Endodermal cell (in vitro differentiated cells): ENCODE measurements at regions not wholly inside any gene's neighbourhood (a gene's known extent, or its start where the extent isn't known, plus 50 kb on each side); places are given as distances from the start of the nearest gene placed in this dataset.

ENCODE experiments used
- DNase-seq: peaks from one replicate; pipeline ENCODE4 v3.0.0-alpha.2; 2017
- H3K27ac ChIP-seq: 2 replicates; pipeline ENCODE4 v1.5.1; 2013; ENCODE audit warnings: mild to moderate bottlenecking, low read depth, low read length, moderate library complexity
- H3K27me3 ChIP-seq: 2 replicates; pipeline ENCODE4 v1.6.1; 2013; ENCODE audit warnings: mild to moderate bottlenecking, low read length, moderate library complexity; ENCODE audit not compliant: insufficient read depth, control insufficient read depth, poor library complexity, severe bottlenecking
- H3K36me3 ChIP-seq: 2 replicates; pipeline ENCODE4 v1.7.0; 2013; ENCODE audit warnings: mild to moderate bottlenecking, low read length, moderate library complexity; ENCODE audit not compliant: control insufficient read depth, insufficient read depth
- H3K4me1 ChIP-seq: one replicate; pipeline ENCODE4 v1.7.0; 2013; ENCODE audit warnings: low read length; ENCODE audit not compliant: control insufficient read depth, insufficient read depth
- H3K4me3 ChIP-seq: 2 replicates; pipeline ENCODE4 v1.5.1; 2013; ENCODE audit warnings: mild to moderate bottlenecking, low read length, moderate library complexity
- H3K9ac ChIP-seq: 2 replicates; pipeline ENCODE4 v1.6.1; 2013; ENCODE audit warnings: mild to moderate bottlenecking, low read length, moderate library complexity; ENCODE audit not compliant: poor library complexity, severe bottlenecking; ENCODE audit errors: extremely low read depth
- H3K9me3 ChIP-seq: 2 replicates; pipeline ENCODE4 v1.6.1; 2013; ENCODE audit warnings: mild to moderate bottlenecking, low read length, moderate library complexity; ENCODE audit not compliant: control insufficient read depth
- H3K27ac Mint-ChIP-seq: 2 replicates; pipeline ENCODE4 v1.8.0; 2020; ENCODE audit warnings: mixed read lengths
- H3K27me3 Mint-ChIP-seq: 2 replicates; pipeline ENCODE4 v1.8.0; 2021; ENCODE audit warnings: mild to moderate bottlenecking, mixed read lengths; ENCODE audit not compliant: insufficient read depth
- H3K36me3 Mint-ChIP-seq: 2 replicates; pipeline ENCODE4 v1.8.0; 2020; ENCODE audit warnings: low read depth, mixed read lengths
- H3K4me1 Mint-ChIP-seq: 2 replicates; pipeline ENCODE4 v1.8.0; 2020; ENCODE audit warnings: mixed read lengths
- H3K4me3 Mint-ChIP-seq: 2 replicates; pipeline ENCODE4 v1.8.0; 2020; ENCODE audit warnings: mild to moderate bottlenecking, moderate library complexity, mixed read lengths
- H3K9me3 Mint-ChIP-seq: 2 replicates; pipeline ENCODE4 v1.8.0; 2020; ENCODE audit warnings: mild to moderate bottlenecking, mixed read lengths
- CTCF ChIP-seq: fragments of 200-600 bp; sonication (generic); conservative IDR thresholded peaks from 2 replicates; pipeline ENCODE4 v1.5.0; 2021; ENCODE audit warnings: antibody characterized with exemption, mild to moderate bottlenecking
- WGBS, 2 experiments: methylation state at CpG; one replicate each; pipeline versions ENCODE4 v1.1.5 to v1.1.7; 2013; ENCODE audit warnings: missing lambda C conversion rate in 2 of 2, mixed read lengths in 1 of 2; ENCODE audit not compliant: insufficient coverage in 1 of 2, insufficient read length in 1 of 2; 5-methylcytosine and 5-hydroxymethylcytosine counted together

GRCh38 chr7:125971656-125972055 is 1042.0 kb upstream of the POT1 start:
- Histone ChIP-seq H3K4me1 (no peaks in the 10 kb centered on the region), H3K9me3 (no peaks in the 10 kb centered on the region), H3K36me3 (no peaks in the 10 kb centered on the region), H3K9ac (no peak overlapping the region), H3K27me3 (no peaks in the 10 kb centered on the region), H3K4me3 (no peak overlapping the region), H3K27ac (no peak overlapping the region)
- H3K27me3 Mint-ChIP-seq: no peaks in the 10 kb centered on the region
- no peaks in the 10 kb centered on the region for H3K36me3 Mint-ChIP-seq
- no peaks in the 10 kb centered on the region for H3K4me1 Mint-ChIP-seq
- WGBS, 2 experiments: 94% methylated on average over 1 of the region's 2 CpGs; no CpG with 5 or more reads in 1 of the 2 experiments
- H3K9me3 Mint-ChIP-seq: no peaks in the 10 kb centered on the region
- no peak overlapping the region for H3K4me3 Mint-ChIP-seq
- DNase-seq: no peak
- TF ChIP-seq CTCF: no peak
- H3K27ac Mint-ChIP-seq: no peak overlapping the region

- H3K27ac Mint-ChIP-seq: peak overlapping the region; percentile 33
- no peaks in the 10 kb centered on the region for H3K4me1 Mint-ChIP-seq
- no peaks in the 10 kb centered on the region for H3K9me3 Mint-ChIP-seq
- no peak overlapping the region for H3K4me3 Mint-ChIP-seq
- H3K36me3 Mint-ChIP-seq: no peaks in the 10 kb centered on the region
- H3K9me3 ChIP-seq: no peaks in the 10 kb centered on the region
- no peaks in the 10 kb centered on the region for H3K36me3 ChIP-seq
- H3K4me3 ChIP-seq: no peak overlapping the region
- no peaks in the 10 kb centered on the region for H3K27me3 Mint-ChIP-seq
- no peak overlapping the region for H3K27ac ChIP-seq
- no peak for DNase-seq
- H3K9ac ChIP-seq: no peak overlapping the region
- 83 to 96% methylated on average over 1 of the region's 1 CpG for WGBS, 2 experiments
- no peak for TF ChIP-seq CTCF
- no peaks in the 10 kb centered on the region for H3K4me1 ChIP-seq
- no peaks in the 10 kb centered on the region for H3K27me3 ChIP-seq
Observed at GRCh38 chr7:125966278-125967048, 1036.8 kb upstream of the POT1 start.

GRCh38 chr7:125934955-125935354 is 1005.3 kb upstream of the POT1 start:
- peaks cover 45% of the 10 kb centered on the region for H3K36me3 Mint-ChIP-seq
- H3K9me3 ChIP-seq: peaks cover 25% of the 10 kb centered on the region
- no peak overlapping the region for H3K4me3 Mint-ChIP-seq
- H3K4me1 Mint-ChIP-seq: peaks cover 8% of the 10 kb centered on the region
- no peak overlapping the region for H3K27ac Mint-ChIP-seq
- no peaks in the 10 kb centered on the region for H3K27me3 Mint-ChIP-seq
- no peak for DNase-seq
- WGBS, 2 experiments: 80% methylated on average over 1 of the region's 1 CpG; no CpG with 5 or more reads in 1 of the 2 experiments
- no peak overlapping the region for H3K4me3 ChIP-seq
- no peak for TF ChIP-seq CTCF
- no peaks in the 10 kb centered on the region for H3K4me1 ChIP-seq
- H3K27me3 ChIP-seq: no peaks in the 10 kb centered on the region
- peaks cover 20% of the 10 kb centered on the region for H3K9me3 Mint-ChIP-seq
- H3K27ac ChIP-seq: no peak overlapping the region
- H3K36me3 ChIP-seq: peaks cover 3% of the 10 kb centered on the region
- H3K9ac ChIP-seq: no peak overlapping the region
